ENCODE measurements at regions not wholly inside any gene's neighbourhood (a gene's known extent, or its start where the extent isn't known, plus 50 kb on each side); places are given as distances from the start of the nearest gene placed in this dataset.
"Not testable (repeated sequence)": the region's sequence is repeated elsewhere in the genome, so short reads cannot be mapped to it uniquely, and the experiment has no call there.

DNA sequence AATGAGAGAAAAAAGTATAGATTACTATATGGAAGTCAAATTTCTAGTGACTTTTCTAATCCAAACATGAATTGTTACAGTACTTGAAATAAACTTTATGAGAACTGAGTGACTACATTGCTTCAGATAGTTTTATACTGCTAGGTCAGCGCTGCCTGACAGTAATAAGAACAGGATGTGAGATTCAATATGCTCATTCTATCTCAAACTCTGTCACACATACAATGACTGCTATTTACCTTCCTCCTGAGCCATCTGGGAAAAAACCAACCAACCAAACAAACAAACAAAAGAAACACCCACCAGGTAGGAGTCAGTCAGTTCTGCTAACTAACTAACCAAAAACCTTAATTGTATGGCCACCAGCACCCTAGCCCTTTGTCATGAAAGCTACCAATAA, 89.0 kb upstream of the NOTCH2NLA start:
- H3K9me3 ChIP-seq; H3K4me3 ChIP-seq (replicated peaks in 1 of 3); H3K27ac ChIP-seq; H3K36me3 ChIP-seq; H3K4me1 ChIP-seq; intact Hi-C loops (cut with DNase I); H3K27me3 ChIP-seq; DNase-seq: not testable (repeated sequence)
- WGBS, 2 donors = 91 to 100% methylated on average over 1 of the region's 1 CpG

DNA sequence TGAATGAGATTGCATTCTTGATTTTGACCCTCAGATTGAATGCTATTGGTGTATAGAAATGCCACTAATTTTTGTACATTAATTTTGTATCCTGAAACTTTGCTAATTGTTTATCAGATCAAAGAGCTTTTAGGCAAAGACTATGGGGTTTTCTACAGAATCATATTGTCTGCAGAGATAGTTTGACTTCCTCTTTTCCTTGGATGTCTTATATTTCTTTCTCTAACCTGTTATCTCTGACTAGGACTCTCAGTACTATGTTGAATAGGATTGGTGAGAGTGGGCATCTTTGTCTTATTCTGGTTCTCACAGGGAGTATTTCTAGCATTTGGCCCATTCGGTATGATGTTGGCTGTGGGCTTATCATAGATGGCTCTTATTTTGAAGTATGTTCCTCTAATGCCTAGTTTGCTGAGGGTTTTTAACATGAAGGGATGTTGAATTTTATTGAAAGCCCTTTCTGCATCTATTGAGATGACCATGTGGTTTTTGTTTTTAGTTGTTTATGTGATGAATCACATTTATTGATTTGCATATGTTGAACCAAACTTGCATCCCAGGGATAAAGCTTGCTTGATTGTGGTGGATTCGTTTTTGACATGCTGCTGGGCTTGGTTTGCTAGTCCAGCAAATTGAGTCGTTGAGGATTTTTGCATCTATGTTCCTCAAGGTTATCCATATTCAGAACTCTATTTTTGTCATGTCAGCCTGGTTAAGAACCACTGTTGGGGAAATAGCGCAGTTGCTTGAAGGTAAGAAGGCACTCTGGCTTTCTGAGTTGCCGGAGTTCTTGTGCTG, 85.8 kb upstream of the NOTCH2NLA start:
- H3K9me3 ChIP-seq; H3K4me1 ChIP-seq; H3K4me3 ChIP-seq (replicated peaks in 1 of 3); intact Hi-C loops (cut with DNase I); H3K27me3 ChIP-seq; H3K27ac ChIP-seq; H3K36me3 ChIP-seq; DNase-seq: not testable (repeated sequence)
- no CpG with 5 or more reads among the region's 5 CpGs for WGBS, 2 donors

DNA sequence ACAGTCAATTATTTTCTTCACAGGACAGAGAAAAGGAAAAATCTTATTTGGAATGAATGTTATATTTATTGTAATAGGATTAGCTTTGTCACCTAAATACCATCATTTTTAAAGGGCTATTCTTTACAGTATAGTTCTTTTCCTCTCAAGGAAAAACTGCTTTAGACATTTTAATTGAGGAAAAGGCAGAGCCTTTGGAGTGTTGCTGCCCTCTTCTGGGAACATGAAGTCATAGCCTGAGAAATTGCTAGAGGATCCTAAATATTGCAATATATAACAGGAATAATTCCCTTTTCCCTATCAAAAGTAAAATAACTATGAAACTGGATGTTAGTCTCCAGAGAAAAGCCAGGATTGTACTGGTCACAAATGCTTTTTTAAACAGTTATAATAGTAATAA, 81.8 kb upstream of the NOTCH2NLA start:
- intact Hi-C loops (cut with DNase I); H3K27ac ChIP-seq; H3K9me3 ChIP-seq; H3K4me3 ChIP-seq (replicated peaks in 1 of 3); H3K36me3 ChIP-seq; H3K4me1 ChIP-seq; DNase-seq; H3K27me3 ChIP-seq: not testable (repeated sequence)

DNA sequence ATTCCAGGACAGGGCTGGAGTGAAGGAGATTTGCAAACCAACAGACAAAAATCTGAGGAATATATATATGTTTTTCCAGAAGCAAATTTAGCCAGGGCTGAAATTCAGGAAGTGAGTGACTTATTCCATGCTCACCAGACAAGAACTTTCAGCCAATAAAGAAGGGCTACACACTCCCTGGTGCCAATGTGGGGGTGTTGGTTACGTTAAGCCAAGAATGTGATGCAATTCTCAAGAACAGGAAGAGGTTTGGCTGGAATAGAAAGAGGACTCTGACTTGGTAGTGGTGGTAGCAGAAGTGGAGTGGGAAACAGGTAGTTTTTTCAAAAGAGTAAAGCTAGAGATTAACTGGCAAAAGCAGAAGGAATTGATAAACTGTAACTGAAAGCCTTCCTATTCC, 80.6 kb upstream of the NOTCH2NLA start:
- H3K9me3 ChIP-seq; intact Hi-C loops (cut with DNase I); H3K36me3 ChIP-seq; H3K27ac ChIP-seq; DNase-seq; H3K4me1 ChIP-seq; H3K27me3 ChIP-seq; H3K4me3 ChIP-seq (replicated peaks in 1 of 3): not testable (repeated sequence)
- no CpG with 5 or more reads among the region's 1 CpG for WGBS, 2 donors

DNA sequence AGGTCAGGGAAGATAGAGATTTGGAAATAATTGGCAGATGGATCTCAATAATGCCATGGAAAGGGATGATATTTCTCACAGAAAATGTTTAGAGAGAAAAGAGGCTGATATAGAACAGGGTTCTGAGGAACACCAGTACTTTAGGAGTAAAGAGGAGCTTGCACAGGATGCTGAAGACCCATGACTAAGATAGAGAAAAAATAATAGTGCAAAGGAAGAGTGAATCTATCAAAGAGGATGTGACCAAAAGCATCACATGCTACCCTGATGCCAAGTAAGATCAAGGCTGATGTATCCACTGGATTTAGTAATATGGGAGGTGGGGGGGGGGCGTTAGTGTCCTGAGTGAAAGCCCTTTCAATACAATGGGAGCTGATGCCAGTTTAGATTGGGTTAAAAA, 80.1 kb upstream of the NOTCH2NLA start:
- 58 to 78% methylated on average over 1 of the region's 1 CpG for WGBS, 2 donors
- peak in 1 of 2 donors; percentile 2 for DNase-seq
- not testable (repeated sequence) for H3K9me3 ChIP-seq

DNA sequence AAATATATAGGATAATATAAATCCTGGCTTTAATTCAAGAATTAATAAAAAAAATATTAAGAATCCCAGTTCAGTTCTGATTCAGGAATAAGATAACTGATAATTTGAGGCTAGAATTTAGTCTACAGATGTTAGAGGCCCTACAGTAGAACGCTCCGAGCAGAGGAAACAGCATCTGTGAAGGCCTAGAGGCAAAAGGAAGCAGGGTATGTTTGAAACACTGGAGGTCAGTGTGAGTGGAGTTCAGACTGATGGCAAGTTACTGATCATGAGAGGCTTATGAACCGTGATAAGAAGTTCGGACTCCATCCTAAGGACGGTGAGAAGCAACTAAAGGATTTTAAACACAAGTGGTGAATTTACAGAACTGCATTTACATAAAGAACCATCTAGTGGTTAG, 79.3 kb upstream of the NOTCH2NLA start:
- intact Hi-C loops (cut with DNase I); H3K4me1 ChIP-seq; H3K36me3 ChIP-seq; H3K27ac ChIP-seq; H3K4me3 ChIP-seq (replicated peaks in 1 of 3); H3K27me3 ChIP-seq; DNase-seq; H3K9me3 ChIP-seq: not testable (repeated sequence)
- 77 to 93% methylated on average over 3 of the region's 5 CpGs for WGBS, 2 donors

More for the DNA sequence above, 80.1 kb upstream of the NOTCH2NLA start:
- H3K27ac ChIP-seq; H3K36me3 ChIP-seq; H3K4me3 ChIP-seq (replicated peaks in 1 of 3); H3K27me3 ChIP-seq; intact Hi-C loops (cut with DNase I); H3K4me1 ChIP-seq: not testable (repeated sequence)

DNA sequence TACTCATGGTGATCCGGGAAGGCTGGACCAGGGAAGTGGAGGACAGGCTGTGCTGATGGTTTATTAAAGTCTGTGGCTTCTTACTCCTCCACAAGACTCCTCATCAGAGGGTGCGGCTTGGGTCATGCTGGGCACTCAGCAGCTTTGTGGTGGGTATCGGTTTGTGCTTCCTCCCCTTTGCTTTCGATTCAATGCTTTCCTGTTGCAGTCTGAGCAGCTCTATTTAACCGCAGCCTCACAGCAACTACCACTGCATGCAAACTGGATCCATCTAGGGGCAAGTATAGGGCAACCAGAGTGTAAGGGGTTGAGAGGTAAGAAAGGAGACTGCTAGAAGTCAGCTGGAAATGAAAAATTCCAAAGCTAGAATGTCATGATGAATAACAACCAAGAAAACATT, 78.8 kb upstream of the NOTCH2NLA start:
- H3K4me3 ChIP-seq (replicated peaks in 1 of 3); intact Hi-C loops (cut with DNase I); H3K9me3 ChIP-seq; H3K27ac ChIP-seq; H3K36me3 ChIP-seq; H3K4me1 ChIP-seq; H3K27me3 ChIP-seq; DNase-seq: not testable (repeated sequence)
- no CpG with 5 or more reads among the region's 5 CpGs for WGBS, 2 donors

DNA sequence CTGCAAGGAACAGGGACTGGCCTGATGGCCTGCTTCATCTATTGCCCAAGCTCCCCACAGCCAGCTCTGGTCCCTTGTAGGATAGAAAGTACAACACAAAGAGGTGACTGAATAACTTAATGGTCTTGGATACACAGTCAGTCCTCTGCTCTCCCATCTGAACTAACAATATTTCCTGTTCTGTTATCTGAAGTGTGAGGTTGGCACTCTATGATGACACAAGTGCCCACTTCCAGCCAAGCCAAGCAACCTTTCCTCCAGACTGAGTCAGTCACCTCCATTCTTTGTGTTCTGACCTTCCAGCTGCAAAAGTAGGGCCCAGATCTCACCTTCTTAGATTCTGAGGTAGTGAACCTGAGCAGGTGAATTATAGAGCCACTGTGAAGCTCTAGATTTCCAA, 77.8 kb upstream of the NOTCH2NLA start:
- H3K9me3 ChIP-seq; H3K27me3 ChIP-seq; H3K36me3 ChIP-seq; H3K27ac ChIP-seq; intact Hi-C loops (cut with DNase I); H3K4me1 ChIP-seq; DNase-seq; H3K4me3 ChIP-seq (replicated peaks in 1 of 3): not testable (repeated sequence)

DNA sequence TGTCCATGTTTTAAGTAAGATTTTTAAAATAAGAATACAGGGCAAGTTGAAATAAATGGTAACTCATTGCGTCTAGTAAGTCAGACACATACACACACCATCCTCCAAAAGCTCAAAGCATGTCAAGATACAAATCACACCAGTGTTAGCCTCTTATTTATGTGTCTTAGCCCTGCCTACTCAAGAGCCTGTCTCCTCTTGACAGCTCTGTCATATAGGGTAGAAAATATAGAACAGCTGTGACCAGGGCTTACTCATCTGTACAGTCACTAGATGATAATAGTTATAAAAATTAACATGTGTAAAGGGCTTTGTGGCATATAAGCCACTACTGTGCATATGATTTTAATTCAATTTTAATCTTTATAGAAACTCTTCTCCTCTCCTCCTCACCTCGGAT, 76.6 kb upstream of the NOTCH2NLA start:
- H3K27me3 ChIP-seq; H3K27ac ChIP-seq; DNase-seq; H3K4me1 ChIP-seq; H3K4me3 ChIP-seq (replicated peaks in 1 of 3); H3K9me3 ChIP-seq; H3K36me3 ChIP-seq; intact Hi-C loops (cut with DNase I): not testable (repeated sequence)
- no CpG with 5 or more reads among the region's 2 CpGs for WGBS, 2 donors

DNA sequence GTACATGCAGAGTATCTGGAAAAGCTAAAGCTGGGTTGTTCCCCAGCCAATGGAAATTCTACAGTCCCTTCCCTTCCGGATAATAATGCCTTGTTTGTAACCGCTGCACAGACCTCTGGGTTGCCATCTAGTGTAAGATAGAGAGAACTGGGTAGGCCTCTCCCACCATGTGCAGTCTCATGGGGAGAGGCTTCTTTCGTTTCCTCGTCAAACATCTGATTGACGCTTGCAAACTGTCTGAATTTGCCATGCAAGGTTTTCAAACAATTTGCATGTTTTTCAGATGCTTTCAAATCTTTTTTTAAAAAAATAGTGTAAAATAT, 69.7 kb upstream of the NOTCH2NLA start:
- WGBS, 2 donors = no CpG with 5 or more reads among the region's 5 CpGs

DNA sequence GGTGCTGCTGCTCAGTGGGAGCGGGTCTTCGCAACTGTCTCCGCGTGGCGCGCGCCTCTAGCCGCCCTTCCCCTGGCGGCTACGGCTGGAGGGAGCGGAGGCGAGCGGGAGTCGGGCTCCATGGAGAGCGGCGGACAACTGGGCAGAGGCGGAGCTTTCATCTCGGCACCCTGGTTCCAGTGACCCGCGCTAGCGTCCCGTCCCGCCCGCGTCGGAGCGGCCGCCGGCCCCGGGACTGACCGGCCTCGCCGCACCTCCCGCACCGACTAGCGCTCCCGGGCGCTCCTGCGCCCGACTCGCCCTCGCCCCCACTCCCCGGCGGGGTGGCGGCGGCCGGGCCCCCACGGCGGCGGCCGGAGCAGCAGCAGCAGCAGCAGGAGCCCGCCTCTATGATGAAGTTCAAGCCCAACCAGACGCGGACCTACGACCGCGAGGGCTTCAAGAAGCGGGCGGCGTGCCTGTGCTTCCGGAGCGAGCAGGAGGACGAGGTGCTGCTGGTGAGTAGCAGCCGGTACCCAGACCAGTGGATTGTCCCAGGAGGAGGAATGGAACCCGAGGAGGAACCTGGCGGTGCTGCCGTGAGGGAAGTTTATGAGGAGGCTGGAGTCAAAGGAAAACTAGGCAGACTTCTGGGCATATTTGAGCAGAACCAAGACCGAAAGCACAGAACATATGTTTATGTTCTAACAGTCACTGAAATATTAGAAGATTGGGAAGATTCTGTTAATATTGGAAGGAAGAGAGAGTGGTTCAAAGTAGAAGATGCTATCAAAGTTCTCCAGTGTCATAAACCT, 69.2 kb upstream of the NOTCH2NLA start:
- DNase-seq; H3K27ac ChIP-seq; H3K4me1 ChIP-seq; intact Hi-C loops (cut with DNase I); H3K9me3 ChIP-seq; H3K4me3 ChIP-seq (replicated peaks in 1 of 3); H3K27me3 ChIP-seq; H3K36me3 ChIP-seq: not testable (repeated sequence)
- WGBS, 2 donors = no CpG with 5 or more reads among the region's 68 CpGs

More for the DNA sequence above, 69.7 kb upstream of the NOTCH2NLA start:
- H3K4me3 ChIP-seq (replicated peaks in 1 of 3); H3K9me3 ChIP-seq; H3K36me3 ChIP-seq; H3K4me1 ChIP-seq; H3K27me3 ChIP-seq; DNase-seq; H3K27ac ChIP-seq; intact Hi-C loops (cut with DNase I): not testable (repeated sequence)

DNA sequence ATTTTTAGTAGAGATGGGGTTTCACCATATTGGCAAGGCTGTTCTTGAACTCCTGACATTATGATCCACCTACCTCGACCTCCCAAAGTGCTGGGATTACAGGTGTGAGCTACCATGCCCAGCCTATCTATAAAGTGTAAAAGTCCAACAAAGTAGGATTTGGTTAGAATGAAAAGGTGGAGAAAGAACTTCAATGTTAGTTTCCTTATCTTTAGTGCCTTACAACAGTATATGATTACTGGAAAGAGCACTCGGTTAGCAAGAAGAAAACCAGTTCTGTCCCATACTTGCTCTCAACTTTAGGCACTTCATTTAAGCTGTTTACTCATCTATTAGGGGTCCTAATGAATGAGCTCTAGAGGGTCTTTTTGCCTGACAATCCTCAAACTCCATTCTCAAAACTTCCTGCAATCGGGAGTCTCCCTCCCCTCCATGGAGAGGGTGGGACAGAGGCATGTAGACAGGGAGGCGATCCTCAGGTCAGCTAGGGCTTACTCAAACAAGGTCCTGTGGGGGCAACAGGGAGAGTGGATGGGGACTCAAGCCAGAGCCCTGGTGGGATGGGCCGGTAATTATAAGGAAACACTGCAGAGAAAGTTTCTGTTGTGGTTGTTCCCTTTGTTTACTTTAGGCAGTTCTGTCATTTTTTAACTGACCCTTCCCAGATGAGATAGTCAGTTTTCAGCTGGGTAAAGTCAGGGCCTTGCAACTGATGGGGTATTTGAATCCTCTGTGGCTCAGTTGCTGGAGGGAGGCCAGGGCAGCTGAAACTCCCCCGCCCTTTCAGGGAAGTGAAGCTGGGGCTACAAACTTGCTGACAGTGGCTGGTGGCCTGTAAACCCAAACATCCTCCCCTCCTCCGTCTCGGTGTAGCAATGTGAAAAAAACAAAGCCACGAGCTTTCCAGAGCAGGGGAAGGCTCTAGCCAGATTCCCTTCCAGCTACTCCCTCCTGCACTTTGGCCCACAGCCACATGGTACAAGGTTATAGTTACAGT, 64.4 kb upstream of the NOTCH2NLA start:
- H3K27ac ChIP-seq; H3K9me3 ChIP-seq; H3K27me3 ChIP-seq; DNase-seq; H3K4me1 ChIP-seq; H3K36me3 ChIP-seq; H3K4me3 ChIP-seq (replicated peaks in 1 of 3); intact Hi-C loops (cut with DNase I): not testable (repeated sequence)
- no CpG with 5 or more reads among the region's 9 CpGs for WGBS, 2 donors
